Keratinocyte (primary cell): ENCODE measurements at regions not wholly inside any gene's neighbourhood (a gene's known extent, or its start where the extent isn't known, plus 50 kb on each side); places are given as distances from the start of the nearest gene placed in this dataset.

Source experiments
- DNase-seq: peaks from one replicate; pipeline ENCODE4 v3.0.0-alpha.2; 2011; ENCODE audit warnings: low read depth, missing footprints, low spot score
- FAIRE-seq: peaks from 2 replicates; lab custom pipeline; 2011; peaks lifted over from hg19 to GRCh38; lab: Jason Lieb, UNC
- H2AFZ ChIP-seq: 2 replicates; pipeline ENCODE4 v1.6.0; 2012; ENCODE audit warnings: low read length, control low read depth, inconsistent platforms; ENCODE audit not compliant: control insufficient read depth
- H3K27ac ChIP-seq: 2 replicates; pipeline ENCODE4 v1.5.1; 2011; ENCODE audit warnings: low read length; ENCODE audit not compliant: control insufficient read depth, insufficient read depth
- H3K27me3 ChIP-seq: 3 replicates; pipeline ENCODE4 v1.6.0; 2011; ENCODE audit warnings: low read length; ENCODE audit not compliant: control insufficient read depth, insufficient read depth; ENCODE audit errors: extremely low read depth
- H3K36me3 ChIP-seq, 2 experiments: 2 replicates in 1 of 2; 3 replicates in 1 of 2; pipeline ENCODE4 v1.5.1; 2011; ENCODE audit warnings: low read length in 2 of 2, mild to moderate bottlenecking in 1 of 2; ENCODE audit not compliant: control insufficient read depth in 2 of 2, insufficient read depth in 2 of 2; ENCODE audit errors: extremely low read depth in 1 of 2
- H3K4me1 ChIP-seq: 3 replicates; pipeline ENCODE4 v1.5.1; 2011; ENCODE audit warnings: low read length; ENCODE audit not compliant: control insufficient read depth, insufficient read depth; ENCODE audit errors: extremely low read depth
- H3K4me2 ChIP-seq: 3 replicates; pipeline ENCODE4 v1.6.0; 2011; ENCODE audit warnings: low read depth, low read length; ENCODE audit not compliant: control insufficient read depth, insufficient read depth; ENCODE audit errors: extremely low read depth
- H3K4me3 ChIP-seq, 3 experiments: fragments of 200-600 bp in 1 of 3; sonication (generic) in 1 of 3; 2 replicates in 2 of 3; 3 replicates in 1 of 3; pipeline ENCODE4 v1.5.1; 2011 to 2016; ENCODE audit warnings: low read length in 3 of 3, mild to moderate bottlenecking in 3 of 3, control low read depth in 2 of 3, inconsistent platforms in 1 of 3, low read depth in 1 of 3, mixed read lengths in 1 of 3, mixed run types in 1 of 3, moderate library complexity in 1 of 3; ENCODE audit not compliant: control insufficient read depth in 2 of 3, insufficient read depth in 2 of 3; ENCODE audit errors: extremely low read depth in 1 of 3
- H3K79me2 ChIP-seq: 2 replicates; pipeline ENCODE4 v1.6.0; 2012; ENCODE audit warnings: low read length; ENCODE audit not compliant: control insufficient read depth, insufficient read depth
- H3K9ac ChIP-seq: 3 replicates; pipeline ENCODE4 v1.6.0; 2011; ENCODE audit warnings: low read length; ENCODE audit not compliant: control insufficient read depth, insufficient read depth; ENCODE audit errors: extremely low read depth
- H3K9me1 ChIP-seq: 3 replicates; pipeline ENCODE4 v1.6.0; 2011; ENCODE audit warnings: low read length; ENCODE audit not compliant: control insufficient read depth, insufficient read depth; ENCODE audit errors: extremely low read depth
- H3K9me3 ChIP-seq: 2 replicates; pipeline ENCODE4 v1.5.1; 2012; ENCODE audit warnings: low read depth, low read length; ENCODE audit not compliant: control insufficient read depth
- H4K20me1 ChIP-seq: 3 replicates; pipeline ENCODE4 v1.6.0; 2011; ENCODE audit warnings: low read length; ENCODE audit not compliant: control insufficient read depth, insufficient read depth; ENCODE audit errors: extremely low read depth
- EZH2 ChIP-seq: IDR thresholded peaks from one replicate; pipeline ENCODE4 v1.6.1; 2012; ENCODE audit warnings: inconsistent platforms, mild to moderate bottlenecking, low read length, moderate library complexity
- dilution Hi-C: fragments of 300-500 bp; cut with MboI; formaldehyde crosslinking; loops from one replicate; pipeline ENCODE4 v1.7.0; 2020; ENCODE audit warnings: low sequenced_read_pairs; ENCODE audit not compliant: extremely low pct_ligation_motif_present
- TF ChIP-seq, protein P1 (sequence below), 3 experiments: IDR thresholded peaks in 1 of 3; conservative IDR thresholded peaks in 1 of 3; optimal IDR thresholded peaks in 1 of 3; 2 replicates in 2 of 3; 3 replicates in 1 of 3; pipeline versions ENCODE3 to v1.5.1; 2011; ENCODE audit warnings: low read length in 3 of 3, mild to moderate bottlenecking in 3 of 3, moderate library complexity in 2 of 3, control low read depth in 1 of 3, inconsistent platforms in 1 of 3; ENCODE audit not compliant: insufficient read depth in 2 of 3; ENCODE audit errors: extremely low read depth in 1 of 3

DNA sequence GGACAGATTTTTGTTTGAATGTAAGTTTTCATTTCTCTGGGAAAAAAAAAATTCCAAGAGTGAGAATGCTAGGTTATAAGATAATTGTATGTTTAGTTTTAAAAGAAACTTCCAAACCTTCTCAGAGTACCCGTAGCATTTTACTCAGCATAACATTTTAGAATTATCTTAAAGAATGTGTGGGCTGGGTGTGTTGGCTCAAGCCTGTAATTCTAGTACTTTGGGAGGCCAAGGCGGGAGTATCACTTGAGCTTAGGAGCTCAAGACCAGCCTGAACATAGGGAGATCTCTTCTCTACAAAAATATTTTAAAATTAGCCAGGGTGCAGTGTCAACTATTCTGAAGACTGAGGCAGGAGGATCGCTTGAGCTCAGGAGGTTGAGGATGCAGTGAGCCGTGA is 57.4 kb upstream of the RMP24 start:
- Histone ChIP-seq H3K27ac (no peak overlapping the region), H3K9me3 (no peaks in the 10 kb centered on the region), H2AFZ (no peak overlapping the region), H3K9ac (no peak overlapping the region), H3K4me3 (no peak overlapping the region), H3K79me2 (no peaks in the 10 kb centered on the region), H3K4me1 (peaks cover 7% of the 10 kb centered on the region), H3K4me2 (no peak overlapping the region), H3K9me1 (no peaks in the 10 kb centered on the region), H3K36me3 (no peaks in the 10 kb centered on the region), H3K27me3 (no peaks in the 10 kb centered on the region), H4K20me1 (no peaks in the 10 kb centered on the region)
- DNase-seq (no peak), FAIRE-seq (no peak)
- dilution Hi-C loops, result no loop called here
- TF ChIP-seq, protein P1, sequence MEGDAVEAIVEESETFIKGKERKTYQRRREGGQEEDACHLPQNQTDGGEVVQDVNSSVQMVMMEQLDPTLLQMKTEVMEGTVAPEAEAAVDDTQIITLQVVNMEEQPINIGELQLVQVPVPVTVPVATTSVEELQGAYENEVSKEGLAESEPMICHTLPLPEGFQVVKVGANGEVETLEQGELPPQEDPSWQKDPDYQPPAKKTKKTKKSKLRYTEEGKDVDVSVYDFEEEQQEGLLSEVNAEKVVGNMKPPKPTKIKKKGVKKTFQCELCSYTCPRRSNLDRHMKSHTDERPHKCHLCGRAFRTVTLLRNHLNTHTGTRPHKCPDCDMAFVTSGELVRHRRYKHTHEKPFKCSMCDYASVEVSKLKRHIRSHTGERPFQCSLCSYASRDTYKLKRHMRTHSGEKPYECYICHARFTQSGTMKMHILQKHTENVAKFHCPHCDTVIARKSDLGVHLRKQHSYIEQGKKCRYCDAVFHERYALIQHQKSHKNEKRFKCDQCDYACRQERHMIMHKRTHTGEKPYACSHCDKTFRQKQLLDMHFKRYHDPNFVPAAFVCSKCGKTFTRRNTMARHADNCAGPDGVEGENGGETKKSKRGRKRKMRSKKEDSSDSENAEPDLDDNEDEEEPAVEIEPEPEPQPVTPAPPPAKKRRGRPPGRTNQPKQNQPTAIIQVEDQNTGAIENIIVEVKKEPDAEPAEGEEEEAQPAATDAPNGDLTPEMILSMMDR (optimal IDR thresholded peaks at IDR 0.05 in 1 of 3, IDR thresholded peaks at IDR 0.05 in 1 of 3, conservative IDR thresholded peaks at IDR 0.05 in 1 of 3; ENCODE audit: extremely low read depth in 1 of 3, insufficient read depth in 2 of 3, low read length in 3 of 3), result no peak
- TF ChIP-seq EZH2, result no peak

DNA sequence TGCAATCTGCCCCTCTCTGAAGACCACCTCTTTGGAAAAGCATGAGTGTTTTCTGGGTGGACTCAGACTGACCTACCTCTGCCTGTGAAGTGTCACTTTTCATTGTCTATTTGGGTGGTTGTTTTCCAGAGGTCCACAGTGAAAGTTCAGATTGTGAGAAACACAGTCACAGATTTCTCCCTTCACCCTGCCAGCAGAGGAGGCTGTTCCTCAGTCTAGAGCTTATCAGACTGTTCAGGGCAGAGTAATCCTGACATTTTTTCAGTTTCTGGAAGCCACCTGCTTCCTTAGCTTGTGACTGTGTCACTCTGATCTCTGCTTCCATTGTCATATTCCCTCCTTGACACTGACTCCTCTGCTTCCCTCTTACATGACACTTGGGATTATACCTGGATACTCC is 55.4 kb upstream of the RMP24 start:
- peaks cover 7% of the 10 kb centered on the region for H3K4me1 ChIP-seq
- H3K79me2 ChIP-seq, result no peaks in the 10 kb centered on the region
- no peak for DNase-seq
- TF ChIP-seq, protein P1 (optimal IDR thresholded peaks at IDR 0.05 in 1 of 3, IDR thresholded peaks at IDR 0.05 in 1 of 3, conservative IDR thresholded peaks at IDR 0.05 in 1 of 3; ENCODE audit: extremely low read depth in 1 of 3, insufficient read depth in 2 of 3, low read length in 3 of 3), result peak; percentile 52 to 82 (median 73)
- no peak for TF ChIP-seq EZH2
- no peak overlapping the region for H3K4me3 ChIP-seq
- H2AFZ ChIP-seq, result no peak overlapping the region
- H3K9me3 ChIP-seq, result no peaks in the 10 kb centered on the region
- dilution Hi-C loops, result no loop called here
- peak; percentile 46 for FAIRE-seq
- no peak overlapping the region for H3K27ac ChIP-seq
- H3K9me1 ChIP-seq, result no peaks in the 10 kb centered on the region
- H3K4me2 ChIP-seq, result no peak overlapping the region
- no peak overlapping the region for H3K9ac ChIP-seq
- no peaks in the 10 kb centered on the region for H3K27me3 ChIP-seq
- no peaks in the 10 kb centered on the region for H3K36me3 ChIP-seq
- H4K20me1 ChIP-seq, result no peaks in the 10 kb centered on the region
